Natural killer cell treated with Interleukin-12 subunit alpha and Interleukin-12 subunit beta and Interleukin-15 and Interleukin-18, amount 100 ng/mL, for 72 hours (primary cell): ENCODE measurements at regions not wholly inside any gene's neighbourhood (a gene's known extent, or its start where the extent isn't known, plus 50 kb on each side); places are given as distances from the start of the nearest gene placed in this dataset.

ENCODE experiments used
- ATAC-seq, 2 donors: fragments of 150-1000 bp; cut with Tn5 transposase in 1 of 2; sonication (Bioruptor Pico), chemical (Tn5 transposase) in 1 of 2; 2 replicates each; pipeline ENCODE4 v1.10.0; 2021
- DNase-seq: peaks from one replicate; pipeline ENCODE4 v3.0.0; 2022; ENCODE audit warnings: low spot score
- H3K27ac Mint-ChIP-seq, 2 donors: 1 replicate in 1 of 2; 2 replicates in 1 of 2; pipeline ENCODE4 v1.8.0; 2022; ENCODE audit warnings: mixed read lengths in 2 of 2, mild to moderate bottlenecking in 1 of 2, moderate library complexity in 1 of 2
- H3K27me3 Mint-ChIP-seq, 2 donors: 1 replicate in 1 of 2; 2 replicates in 1 of 2; pipeline ENCODE4 v1.8.0; 2022; ENCODE audit warnings: mixed read lengths in 2 of 2
- H3K36me3 Mint-ChIP-seq: one replicate; pipeline ENCODE4 v1.8.0; 2022; ENCODE audit warnings: mixed read lengths
- H3K4me1 Mint-ChIP-seq, 2 donors: 1 replicate in 1 of 2; 2 replicates in 1 of 2; pipeline ENCODE4 v1.8.0; 2022; ENCODE audit warnings: low read depth in 2 of 2, mixed read lengths in 2 of 2, mild to moderate bottlenecking in 1 of 2
- H3K4me3 Mint-ChIP-seq: one replicate; pipeline ENCODE4 v1.8.0; 2022; ENCODE audit warnings: mixed read lengths
- H3K9me3 Mint-ChIP-seq: 2 replicates; pipeline ENCODE4 v1.8.0; 2022; ENCODE audit warnings: mixed read lengths

GRCh38 chr13:44058624-44059215 is 179.0 kb downstream of the LACC1 start:
- H3K4me1 Mint-ChIP-seq: peaks cover 7 to 10% of the 10 kb centered on the region in 2 donors
- no peak overlapping the region for H3K4me3 Mint-ChIP-seq
- no peaks in the 10 kb centered on the region for H3K36me3 Mint-ChIP-seq
- no peaks in the 10 kb centered on the region for H3K9me3 Mint-ChIP-seq
- no peak for ATAC-seq
- no peak overlapping the region for H3K27ac Mint-ChIP-seq
- H3K27me3 Mint-ChIP-seq: peaks cover 29 to 69% of the 10 kb centered on the region in 2 donors
- no peak for DNase-seq

GRCh38 chr13:44061876-44062275 is 182.2 kb downstream of the LACC1 start:
- Mint-ChIP-seq H3K27ac (no peak overlapping the region), H3K4me3 (no peak overlapping the region), H3K36me3 (peaks cover 2% of the 10 kb centered on the region), H3K9me3 (no peaks in the 10 kb centered on the region), H3K27me3 (peaks cover 22 to 62% of the 10 kb centered on the region in 2 donors), H3K4me1 (no peaks in the 10 kb centered on the region)
- DNase-seq: no peak
- ATAC-seq: no peak

GRCh38 chr13:44063467-44063866 is 183.8 kb downstream of the LACC1 start:
- no peak overlapping the region for H3K27ac Mint-ChIP-seq
- H3K9me3 Mint-ChIP-seq: no peaks in the 10 kb centered on the region
- no peaks in the 10 kb centered on the region for H3K4me1 Mint-ChIP-seq
- no peak overlapping the region for H3K4me3 Mint-ChIP-seq
- ATAC-seq (no peak), DNase-seq (no peak)
- H3K27me3 Mint-ChIP-seq: peaks cover 20 to 52% of the 10 kb centered on the region in 2 donors
- H3K36me3 Mint-ChIP-seq: peaks cover 4% of the 10 kb centered on the region

- peaks cover 22 to 56% of the 10 kb centered on the region in 2 donors for H3K27me3 Mint-ChIP-seq
- H3K27ac Mint-ChIP-seq: no peak overlapping the region
- H3K4me3 Mint-ChIP-seq: no peak overlapping the region
- peaks cover 4% of the 10 kb centered on the region for H3K36me3 Mint-ChIP-seq
- DNase-seq (no peak), ATAC-seq (no peak)
- H3K9me3 Mint-ChIP-seq: no peaks in the 10 kb centered on the region
- H3K4me1 Mint-ChIP-seq: no peaks in the 10 kb centered on the region
Measured at GRCh38 chr13:44063881-44064280, 184.2 kb downstream of the LACC1 start.

GRCh38 chr13:44064357-44064756 is 184.7 kb downstream of the LACC1 start:
- H3K36me3 Mint-ChIP-seq: peaks cover 6% of the 10 kb centered on the region
- no peak overlapping the region for H3K27ac Mint-ChIP-seq
- H3K4me1 Mint-ChIP-seq: no peaks in the 10 kb centered on the region
- DNase-seq: no peak
- H3K9me3 Mint-ChIP-seq: no peaks in the 10 kb centered on the region
- peaks cover 24 to 58% of the 10 kb centered on the region in 2 donors for H3K27me3 Mint-ChIP-seq
- no peak for ATAC-seq
- H3K4me3 Mint-ChIP-seq: no peak overlapping the region

GRCh38 chr13:44068169-44068568 is 188.5 kb downstream of the LACC1 start:
- Mint-ChIP-seq H3K36me3 (peaks cover 26% of the 10 kb centered on the region), H3K4me1 (no peaks in the 10 kb centered on the region), H3K27me3 (peaks cover 23 to 43% of the 10 kb centered on the region in 2 donors), H3K4me3 (no peak overlapping the region), H3K27ac (no peak overlapping the region), H3K9me3 (peaks cover 6% of the 10 kb centered on the region)
- DNase-seq (no peak), ATAC-seq (no peak)

- Mint-ChIP-seq H3K4me3 (no peak overlapping the region), H3K36me3 (peaks cover 26% of the 10 kb centered on the region), H3K27me3 (peaks cover 21 to 38% of the 10 kb centered on the region in 2 donors), H3K27ac (no peak overlapping the region), H3K4me1 (no peaks in the 10 kb centered on the region), H3K9me3 (peaks cover 6% of the 10 kb centered on the region)
- DNase-seq (no peak), ATAC-seq (no peak)
Measured at GRCh38 chr13:44068737-44069136, 189.0 kb downstream of the LACC1 start.

GRCh38 chr13:44072536-44072935 is 192.8 kb downstream of the LACC1 start:
- Mint-ChIP-seq H3K9me3 (peaks cover 6% of the 10 kb centered on the region), H3K4me1 (no peaks in the 10 kb centered on the region), H3K36me3 (peaks cover 22% of the 10 kb centered on the region), H3K27ac (no peak overlapping the region), H3K4me3 (no peak overlapping the region), H3K27me3 (peaks cover 11 to 17% of the 10 kb centered on the region in 2 donors)
- DNase-seq (no peak), ATAC-seq (no peak)

GRCh38 chr13:44074611-44075010 is 194.9 kb downstream of the LACC1 start:
- H3K27ac Mint-ChIP-seq: no peak overlapping the region
- peaks cover 3 to 12% of the 10 kb centered on the region in 2 donors for H3K27me3 Mint-ChIP-seq
- no peaks in the 10 kb centered on the region for H3K4me1 Mint-ChIP-seq
- H3K4me3 Mint-ChIP-seq: no peak overlapping the region
- peaks cover 6% of the 10 kb centered on the region for H3K9me3 Mint-ChIP-seq
- DNase-seq: no peak
- ATAC-seq: no peak
- H3K36me3 Mint-ChIP-seq: peaks cover 17% of the 10 kb centered on the region

GRCh38 chr13:44075113-44075512 is 195.4 kb downstream of the LACC1 start:
- Mint-ChIP-seq H3K4me1 (no peaks in the 10 kb centered on the region), H3K27ac (no peak overlapping the region), H3K27me3 (peaks cover 0 to 8% of the 10 kb centered on the region in 2 donors), H3K36me3 (peaks cover 15% of the 10 kb centered on the region), H3K4me3 (no peak overlapping the region), H3K9me3 (peaks cover 6% of the 10 kb centered on the region)
- DNase-seq (no peak), ATAC-seq (no peak)

- ATAC-seq: no peak
- Mint-ChIP-seq H3K27ac (no peak overlapping the region), H3K27me3 (peaks cover 0 to 8% of the 10 kb centered on the region in 2 donors), H3K4me1 (no peaks in the 10 kb centered on the region), H3K4me3 (no peak overlapping the region), H3K36me3 (peaks cover 6% of the 10 kb centered on the region), H3K9me3 (no peaks in the 10 kb centered on the region)
- DNase-seq: no peak
Measured at GRCh38 chr13:44078806-44079376, 199.2 kb downstream of the LACC1 start.

- Mint-ChIP-seq H3K9me3 (no peaks in the 10 kb centered on the region), H3K4me1 (no peaks in the 10 kb centered on the region), H3K36me3 (peaks cover 6% of the 10 kb centered on the region), H3K27ac (no peak overlapping the region), H3K27me3 (peaks cover 0 to 8% of the 10 kb centered on the region in 2 donors), H3K4me3 (no peak overlapping the region)
- no peak for ATAC-seq
- DNase-seq: no peak
Measured at GRCh38 chr13:44079413-44080205, 199.9 kb downstream of the LACC1 start.

GRCh38 chr13:44084146-44084545 is 204.4 kb downstream of the LACC1 start:
- Mint-ChIP-seq H3K9me3 (no peaks in the 10 kb centered on the region), H3K4me1 (peaks cover 17 to 18% of the 10 kb centered on the region in 2 donors), H3K27me3 (peaks cover 5 to 16% of the 10 kb centered on the region in 2 donors), H3K4me3 (no peak overlapping the region), H3K27ac (no peak overlapping the region), H3K36me3 (peaks cover 6% of the 10 kb centered on the region)
- ATAC-seq (no peak), DNase-seq (no peak)

GRCh38 chr13:44086389-44086788 is 206.7 kb downstream of the LACC1 start:
- DNase-seq (no peak), ATAC-seq (no peak)
- Mint-ChIP-seq H3K9me3 (no peaks in the 10 kb centered on the region), H3K4me3 (no peak overlapping the region), H3K27me3 (peaks cover 5 to 11% of the 10 kb centered on the region in 2 donors), H3K36me3 (peaks cover 6% of the 10 kb centered on the region), H3K27ac (no peak overlapping the region), H3K4me1 (peaks cover 29 to 33% of the 10 kb centered on the region in 2 donors)
